ENCODE measurements at regions not wholly inside any gene's neighbourhood (a gene's known extent, or its start where the extent isn't known, plus 50 kb on each side); places are given as distances from the start of the nearest gene placed in this dataset.

- Histone ChIP-seq H3K4me2 (ENCODE audit: insufficient read depth, low read length) (no peak overlapping the region), H3K9me1 (ENCODE audit: control insufficient read depth, insufficient read depth, low read length) (no peaks in the 10 kb centered on the region), H3K4me1 (replicated peaks in 1 of 2; ENCODE audit: control insufficient read depth in 2 of 2, insufficient read depth in 2 of 2, low read length in 2 of 2) (no peaks in the 10 kb centered on the region), H4K20me1 (replicated peaks; ENCODE audit: control insufficient read depth, insufficient read depth, low read length) (no peaks in the 10 kb centered on the region), H3K27ac (ENCODE audit: extremely low read depth, low read depth, low read length) (no peak overlapping the region), H3K36me3 (ENCODE audit: control insufficient read depth, insufficient read depth, low read length) (no peaks in the 10 kb centered on the region), H3K27me3 (ENCODE audit: control insufficient read depth in 2 of 2, insufficient read depth in 2 of 2, low read length in 2 of 2) (no peaks in the 10 kb centered on the region), H3K79me2 (ENCODE audit: control insufficient read depth, insufficient read depth, low read length) (no peaks in the 10 kb centered on the region), H3K4me3 (no peak overlapping the region), H3K9me3 (replicated peaks; ENCODE audit: control insufficient read depth, insufficient read depth, low read depth, low read length) (no peaks in the 10 kb centered on the region), H2AFZ (ENCODE audit: low read depth, low read length) (no peak overlapping the region), H3K9ac (ENCODE audit: insufficient read depth in 1 of 2, low read depth in 2 of 2, low read length in 2 of 2) (no peak overlapping the region)
- intact Hi-C loops (cut with micrococcal nuclease): no loop called here
- in situ Hi-C loops (cut with MboI): no loop called here
- WGBS (ENCODE audit: insufficient coverage, low coverage, missing lambda C conversion rate): 0% methylated on average over 1 of the region's 1 CpG
- ATAC-seq: no peak
- no TSS peak for BruUV-seq (replicated peaks)
- no peak for DNase-seq (ENCODE audit: extremely low read depth in 1 of 4, low spot score in 3 of 4)
- ChIA-PET CTCF (ENCODE audit: low intra/inter-chr PET ratio) (no interaction called here), POLR2A (no interaction called here)
- no peak for FAIRE-seq
- TF ChIP-seq E2F6 (IDR thresholded peaks at IDR 0.05; ENCODE audit: borderline replicate concordance in 1 of 2, extremely low read depth in 1 of 2, insufficient read depth in 1 of 2, insufficient read length in 1 of 2, low read depth in 1 of 2, low read length in 1 of 2, poor library complexity in 1 of 2, severe bottlenecking in 1 of 2) (no peak), MAFK (IDR thresholded peaks at IDR 0.05; ENCODE audit: low read length) (no peak), ZNF699 (CRISPR knock-in tag; IDR thresholded peaks at IDR 0.05; ENCODE audit: insufficient replicate concordance) (no peak), BACH1 (tag; IDR thresholded peaks at IDR 0.05) (no peak), ZNF354B (CRISPR knock-in tag; IDR thresholded peaks at IDR 0.05) (no peak), NFXL1 (CRISPR knock-in tag; IDR thresholded peaks at IDR 0.05) (no peak), ZNF398 (CRISPR knock-in tag; IDR thresholded peaks at IDR 0.05) (no peak), RNF219 (CRISPR knock-in tag; IDR thresholded peaks at IDR 0.05) (no peak), TRIM24 (IDR thresholded peaks at IDR 0.05) (no peak), HOMEZ (CRISPR knock-in tag; IDR thresholded peaks at IDR 0.05) (no peak), TARDBP (IDR thresholded peaks at IDR 0.05) (no peak), ZBTB7A (IDR thresholded peaks at IDR 0.05; ENCODE audit: borderline replicate concordance, control insufficient read depth, low read depth, low read length) (no peak), ZBTB33 (CRISPR knock-in tag; IDR thresholded peaks at IDR 0.05) (no peak), GABPB1 (CRISPR knock-in tag; IDR thresholded peaks at IDR 0.05) (no peak)
Measured at GRCh38 chr6:85240787-85241385, 209.0 kb upstream of the NT5E start.

Measured in K562 (cell line).